GM23338 (cell line): ENCODE measurements at regions not wholly inside any gene's neighbourhood (a gene's known extent, or its start where the extent isn't known, plus 50 kb on each side); places are given as distances from the start of the nearest gene placed in this dataset.

Experiments
- ATAC-seq: fragments of 200-7000 bp; cut with Tn5 transposase; 3 replicates; pipeline ENCODE4 v1.9.1; 2020
- DNase-seq: peaks from one replicate; pipeline ENCODE4 v3.0.0-alpha.2; 2015; ENCODE audit warnings: low spot score
- H2AFZ ChIP-seq: fragments of 200-600 bp; sonication (generic); 2 replicates; pipeline ENCODE4 v1.8.0; 2016; ENCODE audit warnings: antibody characterized with exemption, mild to moderate bottlenecking, moderate library complexity
- H3F3A ChIP-seq: fragments of 200-600 bp; sonication (generic); replicated peaks from 2 replicates; pipeline ENCODE4 v1.8.0; 2017; ENCODE audit warnings: antibody characterized with exemption, mixed run types, low read depth
- H3K27ac ChIP-seq: fragments of 200-600 bp; sonication (generic); 2 replicates; pipeline ENCODE4 v1.6.1; 2016; ENCODE audit warnings: low read depth
- H3K27me3 ChIP-seq: fragments of 200-600 bp; sonication (generic); 2 replicates; pipeline ENCODE4 v1.8.0; 2016; ENCODE audit warnings: mild to moderate bottlenecking, mixed run types, moderate library complexity; ENCODE audit not compliant: insufficient read depth
- H3K36me3 ChIP-seq: fragments of 200-600 bp; sonication (generic); 2 replicates; pipeline ENCODE4 v1.8.0; 2016; ENCODE audit warnings: mild to moderate bottlenecking; ENCODE audit not compliant: insufficient read depth
- H3K4me1 ChIP-seq: fragments of 200-600 bp; sonication (generic); 2 replicates; pipeline ENCODE4 v1.8.0; 2016; ENCODE audit warnings: mild to moderate bottlenecking, moderate library complexity; ENCODE audit not compliant: insufficient read depth
- H3K4me2 ChIP-seq: fragments of 200-600 bp; sonication (generic); 2 replicates; pipeline ENCODE4 v1.7.1; 2017; ENCODE audit warnings: mixed run types
- H3K4me3 ChIP-seq: fragments of 200-600 bp; sonication (generic); 2 replicates; pipeline ENCODE4 v1.6.1; 2016; ENCODE audit warnings: mixed run types
- H3K79me2 ChIP-seq: fragments of 200-600 bp; sonication (generic); replicated peaks from 2 replicates; pipeline ENCODE4 v1.8.0; 2017; ENCODE audit warnings: mild to moderate bottlenecking; ENCODE audit not compliant: insufficient read depth
- H3K9me2 ChIP-seq: fragments of 200-600 bp; sonication (generic); 2 replicates; pipeline ENCODE4 v1.8.0; 2017; ENCODE audit not compliant: insufficient read depth
- H4K20me1 ChIP-seq: fragments of 200-600 bp; sonication (generic); replicated peaks from 2 replicates; pipeline ENCODE4 v1.8.0; 2017; ENCODE audit warnings: mild to moderate bottlenecking; ENCODE audit not compliant: insufficient read depth
- H3K27ac Mint-ChIP-seq: 2 replicates; pipeline ENCODE4 v1.8.0; 2020; ENCODE audit warnings: inconsistent platforms, mild to moderate bottlenecking, moderate library complexity, mixed read lengths
- H3K27me3 Mint-ChIP-seq: 3 replicates; pipeline ENCODE4 v1.8.0; 2022; ENCODE audit warnings: low read depth, mild to moderate bottlenecking, moderate library complexity, mixed read lengths, inconsistent platforms; ENCODE audit not compliant: insufficient read depth, poor library complexity
- H3K36me3 Mint-ChIP-seq: 3 replicates; pipeline ENCODE4 v1.8.0; 2021; ENCODE audit warnings: low read depth, mild to moderate bottlenecking, inconsistent platforms, moderate library complexity, mixed read lengths
- H3K4me1 Mint-ChIP-seq: 3 replicates; pipeline ENCODE4 v1.8.0; 2020; ENCODE audit warnings: mild to moderate bottlenecking, inconsistent platforms, mixed read lengths
- H3K4me3 Mint-ChIP-seq: 3 replicates; pipeline ENCODE4 v1.8.0; 2021; ENCODE audit warnings: moderate library complexity, mild to moderate bottlenecking, inconsistent platforms, mixed read lengths
- H3K9me3 Mint-ChIP-seq: 3 replicates; pipeline ENCODE4 v1.8.0; 2020; ENCODE audit warnings: moderate library complexity, mild to moderate bottlenecking, inconsistent platforms, mixed read lengths
- CREB1 ChIP-seq: fragments of 250-450 bp; sonication (Bioruptor Pico); IDR thresholded peaks from 2 replicates; pipeline ENCODE4 v1.5.0; 2020; ENCODE audit warnings: low read depth, mild to moderate bottlenecking, moderate library complexity
- EZH2 ChIP-seq: fragments of 200-600 bp; sonication (generic); IDR thresholded peaks from one replicate; pipeline ENCODE4 v1.8.0; 2017; ENCODE audit warnings: antibody characterized with exemption, mild to moderate bottlenecking, low read depth; ENCODE audit not compliant: unreplicated experiment
- EZH2phosphoT487 ChIP-seq: fragments of 200-600 bp; sonication (generic); IDR thresholded peaks from one replicate; pipeline ENCODE4 v1.8.1; 2018; ENCODE audit warnings: antibody characterized with exemption; ENCODE audit not compliant: unreplicated experiment
- JUNB ChIP-seq: IDR thresholded peaks from one replicate; pipeline ENCODE4 v1.6.1; 2016; ENCODE audit warnings: antibody characterized with exemption; ENCODE audit not compliant: unreplicated experiment
- NANOG ChIP-seq: IDR thresholded peaks from 2 replicates; pipeline ENCODE4 v1.6.1; 2016; ENCODE audit warnings: antibody characterized with exemption, borderline replicate concordance
- POLR2AphosphoS5 ChIP-seq: IDR thresholded peaks from 2 replicates; pipeline ENCODE4 v1.6.1; 2016; ENCODE audit warnings: antibody characterized with exemption, low read depth
- REST ChIP-seq: IDR thresholded peaks from one replicate; pipeline ENCODE4 v1.6.1; 2018; ENCODE audit warnings: antibody characterized with exemption; ENCODE audit not compliant: unreplicated experiment
- STAT1 ChIP-seq: IDR thresholded peaks from one replicate; pipeline ENCODE4 v1.6.1; 2016; ENCODE audit warnings: antibody characterized with exemption; ENCODE audit not compliant: unreplicated experiment
- ZNF114 ChIP-seq: fragments of 250-450 bp; sonication (Bioruptor Pico); IDR thresholded peaks from 2 replicates; pipeline ENCODE4 v1.5.0; 2020; ENCODE audit warnings: mild to moderate bottlenecking, moderate library complexity
- ZNF331 ChIP-seq: fragments of 250-450 bp; sonication (Bioruptor Pico); IDR thresholded peaks from 2 replicates; pipeline ENCODE4 v1.5.0; 2020; ENCODE audit warnings: low read depth, mild to moderate bottlenecking, moderate library complexity
- ZNF462 ChIP-seq: fragments of 250-450 bp; sonication (Bioruptor Pico); IDR thresholded peaks from 2 replicates; pipeline ENCODE4 v1.5.0; 2020; ENCODE audit warnings: mild to moderate bottlenecking, moderate library complexity
- TF ChIP-seq, protein P1 (sequence below): IDR thresholded peaks from 2 replicates; pipeline ENCODE4 v1.6.1; 2016; ENCODE audit warnings: antibody characterized with exemption
- TF ChIP-seq, protein P2 (sequence below), 2 experiments: fragments of 200-600 bp in 1 of 2; sonication (generic) in 1 of 2; conservative IDR thresholded peaks; 2 replicates each; pipeline versions ENCODE4 v1.5.1 to v1.6.1; 2016 to 2017; ENCODE audit warnings: antibody characterized with exemption in 2 of 2, low read depth in 2 of 2, mild to moderate bottlenecking in 2 of 2, moderate library complexity in 1 of 2

DNA sequence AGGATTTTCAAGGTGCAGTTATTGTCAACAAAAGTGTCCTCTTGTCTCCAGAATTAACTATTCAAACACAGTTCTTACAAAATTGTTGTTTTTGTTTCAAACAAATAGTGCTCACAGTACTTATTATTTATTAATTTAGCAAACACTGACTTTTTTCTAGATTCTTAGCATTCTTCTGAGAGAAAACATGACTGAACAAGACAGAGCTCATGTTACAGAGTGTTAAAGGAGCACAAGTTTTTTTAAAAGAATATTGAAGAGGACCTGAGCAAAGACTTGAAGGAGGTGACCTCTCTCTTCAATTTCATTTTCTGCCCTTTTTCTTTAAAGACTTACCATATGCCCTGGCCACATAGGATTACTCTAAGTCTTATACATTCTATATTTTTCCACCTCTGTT, 2220.3 kb upstream of the AGA start:
- TF ChIP-seq NANOG (no peak), EZH2 (no peak), POLR2AphosphoS5 (no peak), STAT1 (no peak), ZNF331 (CRISPR knock-in tag) (no peak), CREB1 (CRISPR knock-in tag) (no peak), REST (no peak), ZNF462 (CRISPR knock-in tag) (no peak), ZNF114 (no peak), EZH2phosphoT487 (no peak), JUNB (no peak)
- TF ChIP-seq, protein P1, sequence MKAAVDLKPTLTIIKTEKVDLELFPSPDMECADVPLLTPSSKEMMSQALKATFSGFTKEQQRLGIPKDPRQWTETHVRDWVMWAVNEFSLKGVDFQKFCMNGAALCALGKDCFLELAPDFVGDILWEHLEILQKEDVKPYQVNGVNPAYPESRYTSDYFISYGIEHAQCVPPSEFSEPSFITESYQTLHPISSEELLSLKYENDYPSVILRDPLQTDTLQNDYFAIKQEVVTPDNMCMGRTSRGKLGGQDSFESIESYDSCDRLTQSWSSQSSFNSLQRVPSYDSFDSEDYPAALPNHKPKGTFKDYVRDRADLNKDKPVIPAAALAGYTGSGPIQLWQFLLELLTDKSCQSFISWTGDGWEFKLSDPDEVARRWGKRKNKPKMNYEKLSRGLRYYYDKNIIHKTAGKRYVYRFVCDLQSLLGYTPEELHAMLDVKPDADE: no peak
- TF ChIP-seq, protein P2, sequence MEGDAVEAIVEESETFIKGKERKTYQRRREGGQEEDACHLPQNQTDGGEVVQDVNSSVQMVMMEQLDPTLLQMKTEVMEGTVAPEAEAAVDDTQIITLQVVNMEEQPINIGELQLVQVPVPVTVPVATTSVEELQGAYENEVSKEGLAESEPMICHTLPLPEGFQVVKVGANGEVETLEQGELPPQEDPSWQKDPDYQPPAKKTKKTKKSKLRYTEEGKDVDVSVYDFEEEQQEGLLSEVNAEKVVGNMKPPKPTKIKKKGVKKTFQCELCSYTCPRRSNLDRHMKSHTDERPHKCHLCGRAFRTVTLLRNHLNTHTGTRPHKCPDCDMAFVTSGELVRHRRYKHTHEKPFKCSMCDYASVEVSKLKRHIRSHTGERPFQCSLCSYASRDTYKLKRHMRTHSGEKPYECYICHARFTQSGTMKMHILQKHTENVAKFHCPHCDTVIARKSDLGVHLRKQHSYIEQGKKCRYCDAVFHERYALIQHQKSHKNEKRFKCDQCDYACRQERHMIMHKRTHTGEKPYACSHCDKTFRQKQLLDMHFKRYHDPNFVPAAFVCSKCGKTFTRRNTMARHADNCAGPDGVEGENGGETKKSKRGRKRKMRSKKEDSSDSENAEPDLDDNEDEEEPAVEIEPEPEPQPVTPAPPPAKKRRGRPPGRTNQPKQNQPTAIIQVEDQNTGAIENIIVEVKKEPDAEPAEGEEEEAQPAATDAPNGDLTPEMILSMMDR (conservative IDR thresholded peaks at IDR 0.05; ENCODE audit: low read depth in 2 of 2): no peak
- no peak overlapping the region for H3K27ac Mint-ChIP-seq
- Histone ChIP-seq H3K4me3 (no peak overlapping the region), H2AFZ (no peak overlapping the region), H3K4me1 (no peaks in the 10 kb centered on the region; the same call in 1 of the 2 replicates), H3F3A (no peaks in the 10 kb centered on the region), H4K20me1 (no peaks in the 10 kb centered on the region), H3K4me2 (no peak overlapping the region), H3K36me3 (no peaks in the 10 kb centered on the region), H3K27me3 (no peaks in the 10 kb centered on the region), H3K9me2 (peaks cover 11% of the 10 kb centered on the region), H3K79me2 (no peaks in the 10 kb centered on the region), H3K27ac (no peak overlapping the region)
- ATAC-seq: no peak
- DNase-seq: no peak
- peaks cover 7% of the 10 kb centered on the region for H3K27me3 Mint-ChIP-seq
- no peaks in the 10 kb centered on the region for H3K36me3 Mint-ChIP-seq
- H3K4me3 Mint-ChIP-seq: no peak overlapping the region
- H3K4me1 Mint-ChIP-seq: peaks cover 3% of the 10 kb centered on the region
- H3K9me3 Mint-ChIP-seq: peaks cover 5% of the 10 kb centered on the region; the same call in 1 of the 3 replicates
